Islet precursor cell (in vitro differentiated cells): ENCODE measurements at regions not wholly inside any gene's neighbourhood (a gene's known extent, or its start where the extent isn't known, plus 50 kb on each side); places are given as distances from the start of the nearest gene placed in this dataset.
"Not testable (repeated sequence)": the region's sequence is repeated elsewhere in the genome, so short reads cannot be mapped to it uniquely, and the experiment has no call there.

ENCODE experiments used
- DNase-seq: peaks from one replicate; pipeline ENCODE4 v3.0.0-alpha.2; 2018

DNA sequence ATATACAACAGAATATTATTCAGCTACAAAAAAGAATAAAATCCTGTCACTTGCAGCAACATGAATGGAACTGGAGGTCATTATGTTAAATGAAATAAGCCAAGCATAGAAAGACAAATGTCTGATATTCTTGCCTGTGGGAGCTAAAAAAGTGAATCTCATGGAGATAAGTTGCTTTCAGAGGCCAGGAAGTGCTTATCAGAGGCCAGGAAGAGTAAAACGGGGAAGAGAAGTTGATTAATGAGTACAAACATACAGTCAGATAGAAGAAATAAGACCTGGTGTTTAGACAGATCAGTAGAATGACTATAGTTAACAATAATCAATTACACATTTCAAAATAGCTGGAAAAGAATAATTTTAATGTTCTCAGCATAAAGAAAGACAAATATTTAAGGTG, 54.4 kb upstream of the CPHXL start:
- no peak for DNase-seq

- no peak for DNase-seq
Measured at GRCh38 chr16:75781683-75782343, 55.5 kb upstream of the CPHXL start.

DNA sequence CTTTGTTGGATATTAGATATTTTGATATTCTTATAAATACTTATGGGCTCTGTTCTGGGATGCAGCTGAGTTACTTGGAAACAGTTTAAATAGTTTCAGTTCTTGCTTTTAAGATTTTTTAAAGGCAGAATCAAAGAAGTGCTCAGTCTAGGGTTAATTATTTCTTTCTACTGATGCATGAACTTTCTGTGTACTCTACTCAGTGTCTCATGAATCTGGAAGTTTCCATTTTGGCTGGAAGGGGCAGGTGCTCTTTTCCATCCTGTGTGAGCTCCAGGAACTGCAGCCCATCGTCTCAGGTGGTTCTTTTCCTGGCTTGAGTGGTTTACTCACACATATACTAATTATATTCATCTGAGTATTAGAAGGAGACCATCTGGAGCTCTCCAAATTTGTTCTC, 61.1 kb upstream of the CPHXL start:
- no peak for DNase-seq

DNA sequence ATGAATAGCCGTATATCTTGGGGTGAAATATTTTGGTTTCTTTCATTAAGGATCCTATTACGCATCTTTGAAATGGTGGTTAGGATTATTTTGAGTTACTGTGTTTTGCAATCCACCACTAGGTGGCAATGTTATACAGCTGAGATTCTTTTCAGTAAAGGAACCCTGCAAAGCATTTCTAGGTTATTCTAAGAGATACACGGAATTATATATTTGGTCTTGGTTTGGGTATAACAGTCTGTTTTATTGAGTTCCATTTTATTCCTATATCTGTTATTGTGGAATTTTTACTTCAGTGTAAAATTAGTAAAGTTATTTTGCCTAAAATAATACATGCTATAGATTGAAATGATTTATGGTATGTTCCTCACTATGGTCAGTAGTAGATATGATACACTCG, 62.9 kb upstream of the CPHXL start:
- no peak for DNase-seq

- DNase-seq: no peak
Measured at GRCh38 chr16:75792771-75793492, 66.6 kb upstream of the CPHXL start.

DNA sequence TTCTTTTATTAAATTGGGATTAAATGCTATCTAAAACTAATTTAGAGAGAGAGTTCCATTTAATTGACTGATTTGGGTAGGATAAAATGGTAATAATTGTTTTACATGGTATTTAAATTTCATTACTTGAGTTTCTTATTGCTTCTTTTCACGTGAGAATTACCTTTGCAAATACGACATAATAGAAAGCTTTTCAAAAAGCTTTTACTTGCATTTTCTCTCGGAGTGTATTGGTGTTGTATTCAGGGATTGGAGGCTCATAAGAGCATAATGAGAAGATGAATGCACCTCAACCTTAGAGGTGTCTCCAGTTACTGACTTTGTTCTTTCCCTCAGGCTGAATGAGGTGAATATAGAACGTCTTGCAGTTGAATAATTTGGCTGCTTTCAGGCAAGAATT, 67.4 kb upstream of the CPHXL start:
- DNase-seq: no peak

DNA sequence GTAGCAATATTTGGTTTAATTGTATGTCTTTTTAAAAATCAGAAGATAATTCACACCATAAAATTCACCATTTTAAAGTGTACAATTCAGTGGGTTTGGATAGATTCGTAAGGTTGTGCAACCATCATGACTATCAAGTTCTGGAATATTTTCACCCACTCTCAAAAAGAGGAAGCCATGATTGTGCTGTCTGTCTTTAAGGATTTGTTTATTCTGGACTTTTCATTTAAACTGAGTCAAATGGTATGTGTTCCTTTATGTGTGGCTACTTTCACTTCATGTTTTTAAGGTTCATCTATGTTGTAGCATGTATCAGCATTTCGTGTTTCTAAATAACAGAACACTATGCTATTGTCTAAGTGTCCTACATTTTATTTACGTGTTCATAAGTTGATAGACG, 68.1 kb upstream of the CPHXL start:
- no peak for DNase-seq

- no peak for DNase-seq
Measured at GRCh38 chr16:75798714-75799113, 72.4 kb upstream of the CPHXL start.

- no peak for DNase-seq
Measured at GRCh38 chr16:75801307-75801706, 75.0 kb upstream of the CPHXL start.

DNA sequence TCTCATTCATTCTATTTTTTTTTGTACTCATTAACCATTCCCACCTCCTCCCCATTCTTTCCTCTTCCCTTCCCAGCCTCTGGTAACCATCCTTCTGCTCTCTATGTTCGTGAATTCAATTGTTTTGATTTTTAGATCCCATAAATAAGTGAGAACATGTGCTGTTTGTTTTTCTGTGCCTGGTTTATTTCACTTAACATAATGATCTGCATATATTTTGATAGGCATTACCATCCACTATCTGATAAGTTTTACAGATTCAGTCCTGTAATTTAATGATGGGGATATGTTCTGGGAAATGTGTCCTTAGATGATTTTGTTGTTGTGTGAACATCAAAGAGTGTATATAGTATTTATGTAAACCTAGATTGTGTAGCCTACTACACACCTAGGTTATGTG, 77.5 kb upstream of the CPHXL start:
- DNase-seq: no peak

GRCh38 chr16:75804368-75804767, 78.1 kb upstream of the CPHXL start:
- no peak for DNase-seq

- no peak for DNase-seq
Measured at GRCh38 chr16:75805946-75806345, 79.7 kb upstream of the CPHXL start.

DNA sequence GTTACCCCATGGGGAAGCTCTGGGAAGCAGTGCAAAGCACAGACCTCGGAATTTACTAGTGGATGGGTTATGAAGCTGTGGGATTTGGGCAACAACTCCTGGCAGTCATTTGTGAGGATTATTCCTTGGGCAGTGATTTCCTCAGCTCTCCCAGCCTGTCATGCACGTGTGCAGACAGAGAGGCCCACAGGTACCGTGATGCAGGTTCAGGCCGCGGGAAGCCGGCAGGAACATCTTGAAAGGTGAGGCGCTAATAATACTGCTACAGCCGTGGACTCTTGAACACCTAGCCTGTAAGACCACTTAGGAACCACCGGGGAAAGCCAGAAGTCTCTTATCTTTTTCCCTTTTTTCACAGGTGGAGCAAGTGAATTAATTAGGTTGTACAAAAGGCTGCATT, 80.2 kb upstream of the CPHXL start:
- no peak for DNase-seq

DNA sequence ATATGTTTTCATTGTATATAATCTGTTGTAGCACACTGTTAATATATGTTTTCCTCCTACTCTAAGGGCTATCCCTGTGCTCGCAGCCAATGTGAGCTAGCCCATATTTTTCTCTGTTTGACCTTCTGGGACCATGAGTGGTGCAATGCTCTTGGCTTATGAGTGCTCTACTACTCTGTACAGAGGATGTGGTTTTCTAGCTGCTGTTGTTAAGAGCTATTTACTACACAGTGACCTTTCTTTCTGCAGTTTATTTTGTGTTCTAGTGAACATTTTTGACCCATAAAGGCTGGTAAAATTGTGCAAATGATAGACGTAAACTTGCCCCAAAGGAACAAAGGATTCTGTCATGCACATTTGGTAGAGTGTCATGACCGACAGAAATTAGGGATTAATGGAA, 84.1 kb upstream of the CPHXL start:
- no peak for DNase-seq

- DNase-seq: no peak
Measured at GRCh38 chr16:75811020-75811634, 84.8 kb upstream of the CPHXL start.

DNA sequence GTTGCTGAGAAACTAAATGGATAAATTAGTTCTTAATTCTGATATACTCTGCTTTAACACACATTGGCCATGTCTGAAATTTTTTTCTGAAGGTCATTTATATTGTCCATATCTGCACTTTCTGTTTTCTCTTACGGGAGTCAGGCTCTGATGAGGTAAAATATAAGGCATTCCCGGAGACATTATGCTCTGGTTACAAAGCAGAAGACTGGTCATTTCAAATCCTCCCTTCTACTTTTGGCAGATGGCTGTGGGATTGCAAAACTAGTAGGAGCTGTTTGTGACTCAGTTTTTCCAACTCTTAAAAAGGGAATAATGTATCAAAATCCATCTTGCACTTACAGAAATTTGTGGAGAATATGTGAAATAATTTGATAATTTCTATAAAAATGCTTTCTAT, 92.2 kb upstream of the CPHXL start:
- DNase-seq: no peak

DNA sequence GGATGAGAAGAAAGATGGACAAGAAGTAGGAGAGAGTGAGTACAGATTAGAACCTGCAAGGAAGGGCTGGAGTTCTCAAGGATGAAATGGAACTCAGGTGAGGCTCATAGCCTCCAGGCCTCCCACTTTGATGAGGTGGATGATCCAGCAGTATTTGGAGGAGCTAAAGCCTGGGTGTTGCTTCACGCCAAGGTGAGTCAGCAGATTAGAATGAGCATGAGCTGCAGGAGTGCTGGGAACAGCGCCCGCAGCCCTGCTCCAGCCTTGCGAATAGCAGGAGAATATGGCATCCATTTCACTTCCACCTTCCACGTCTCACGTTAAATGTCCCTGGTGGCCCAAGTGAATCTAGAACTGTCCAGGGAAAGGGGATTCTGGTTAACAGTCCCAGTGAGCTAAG, 94.4 kb upstream of the CPHXL start:
- DNase-seq: peak; percentile 80

DNA sequence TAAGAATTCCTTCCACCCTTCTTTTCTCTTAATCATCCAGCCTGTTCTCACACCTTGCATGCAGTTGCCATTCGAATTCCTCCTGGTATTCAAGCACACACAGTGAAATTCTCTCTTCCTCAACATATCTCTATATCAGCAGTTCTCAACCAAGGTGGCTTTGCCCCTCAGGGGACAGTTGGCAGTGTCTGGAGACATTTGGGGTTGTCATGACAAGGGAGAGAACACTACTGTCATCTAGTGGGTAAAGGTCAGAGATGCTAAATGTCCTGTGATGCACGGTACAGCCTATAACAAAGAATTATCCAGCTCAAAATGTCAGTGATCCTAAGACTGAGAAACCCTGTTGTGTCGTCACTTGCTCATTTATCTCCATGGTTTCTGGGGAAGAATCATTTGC, 94.8 kb upstream of the CPHXL start:
- DNase-seq: peak; percentile 52

GRCh38 chr16:75825750-75826149, 99.5 kb upstream of the CPHXL start:
- not testable (repeated sequence) for DNase-seq

GRCh38 chr16:75827372-75828038, 101.2 kb upstream of the CPHXL start:
- DNase-seq: not testable (repeated sequence)

DNA sequence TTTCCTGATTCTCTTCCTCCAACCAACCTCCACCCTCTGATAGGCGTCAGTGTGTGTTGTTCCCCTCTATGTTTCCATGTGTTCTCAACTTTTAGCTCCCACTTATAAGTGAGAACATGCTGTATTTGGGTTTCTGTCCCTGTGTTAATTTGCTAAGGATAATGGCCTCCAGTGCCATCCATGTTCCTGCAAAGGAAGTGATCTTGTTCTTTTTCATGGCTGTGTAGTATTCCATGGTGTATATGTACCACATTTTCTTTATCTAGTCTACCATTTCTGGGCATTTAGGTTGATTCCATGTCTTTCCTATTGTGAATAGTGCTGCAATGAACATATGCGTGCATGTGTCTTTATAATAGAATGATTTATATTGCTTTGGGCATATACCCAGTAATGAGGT, 107.1 kb upstream of the CPHXL start:
- not testable (repeated sequence) for DNase-seq

- no peak for DNase-seq
Measured at GRCh38 chr16:75836347-75837010, 110.2 kb upstream of the CPHXL start.

DNA sequence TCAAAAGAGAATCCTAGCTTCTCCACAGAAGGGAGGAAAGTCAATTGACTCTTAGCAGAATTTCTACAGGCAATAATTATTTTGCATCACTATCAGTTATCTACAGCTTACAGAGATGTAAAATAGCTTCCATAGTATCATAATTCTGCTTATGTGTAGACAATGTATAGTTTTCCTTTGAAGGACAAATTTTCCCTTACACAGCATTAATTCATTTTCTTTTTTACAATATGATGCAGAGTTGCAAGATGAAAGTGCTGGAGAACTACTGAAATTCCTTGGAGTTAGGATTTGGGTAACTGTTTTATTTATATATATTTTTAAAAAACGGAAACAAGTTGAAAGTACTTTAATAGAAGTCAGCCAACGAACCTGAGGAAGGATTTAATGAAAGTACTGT, 111.0 kb upstream of the CPHXL start:
- no peak for DNase-seq
